GM12891 (cell line): ENCODE measurements at regions not wholly inside any gene's neighbourhood (a gene's known extent, or its start where the extent isn't known, plus 50 kb on each side); places are given as distances from the start of the nearest gene placed in this dataset.

ENCODE experiments used
- PAX5 ChIP-seq: IDR thresholded peaks from 2 replicates; pipeline ENCODE4 v1.6.1; 2011; ENCODE audit warnings: low read length, moderate library complexity, mild to moderate bottlenecking; ENCODE audit not compliant: insufficient read depth, severe bottlenecking
- POLR2A ChIP-seq: IDR thresholded peaks from 2 replicates; pipeline ENCODE4 v1.6.1; 2011; ENCODE audit warnings: low read depth, low read length, control low read depth
- POLR2AphosphoS5 ChIP-seq: IDR thresholded peaks from 2 replicates; pipeline ENCODE4 v1.6.1; 2011; ENCODE audit warnings: low read depth, low read length, control low read depth
- POU2F2 ChIP-seq: IDR thresholded peaks from 2 replicates; pipeline ENCODE4 v1.6.1; 2011; ENCODE audit warnings: low read depth, mild to moderate bottlenecking, control low read depth, low read length, moderate library complexity
- SPI1 ChIP-seq: IDR thresholded peaks from 2 replicates; pipeline ENCODE4 v1.6.1; 2011; ENCODE audit warnings: low read depth, low read length, control low read depth
- TAF1 ChIP-seq: IDR thresholded peaks from 2 replicates; pipeline ENCODE4 v1.6.1; 2011; ENCODE audit warnings: low read depth, low read length, control low read depth

GRCh38 chr5:99449786-99450185 lies 521.0 kb upstream of the CHD1 start:
- TF ChIP-seq POLR2A (no peak), POLR2AphosphoS5 (no peak), POU2F2 (no peak), TAF1 (no peak), SPI1 (no peak), PAX5 (no peak)
